Cardiac fibroblast (primary cell): ENCODE measurements at regions not wholly inside any gene's neighbourhood (a gene's known extent, or its start where the extent isn't known, plus 50 kb on each side); places are given as distances from the start of the nearest gene placed in this dataset.

ENCODE experiments used
- DNase-seq, 2 donors: peaks; one replicate each; pipeline versions ENCODE4 v3.0.0 to v3.0.0-alpha.2; 2010; ENCODE audit warnings: low read depth in 2 of 2
- H3K4me3 ChIP-seq, 2 donors: replicated peaks in 1 of 2; 1 replicate in 1 of 2; 2 replicates in 1 of 2; pipeline ENCODE4 v1.5.1; 2011; ENCODE audit warnings: low read depth in 2 of 2, low read length in 2 of 2, mild to moderate bottlenecking in 2 of 2, moderate library complexity in 1 of 2
- CTCF ChIP-seq: IDR thresholded peaks from one replicate; pipeline ENCODE4 v1.5.1; 2011; ENCODE audit warnings: low read depth, mild to moderate bottlenecking, low read length, inconsistent platforms

GRCh38 chr1:84743896-84744295 lies 53.6 kb upstream of the SSX2IP start:
- no peak overlapping the region for H3K4me3 ChIP-seq
- no peak for DNase-seq
- TF ChIP-seq CTCF = no peak

- no peak overlapping the region for H3K4me3 ChIP-seq
- no peak for TF ChIP-seq CTCF
- DNase-seq = peak in 1 of 2 donors; percentile 21
Observed at GRCh38 chr1:84742653-84743052, 52.4 kb upstream of the SSX2IP start.

- no peak for TF ChIP-seq CTCF
- no peak for DNase-seq
- no peak overlapping the region for H3K4me3 ChIP-seq
Observed at GRCh38 chr1:84740050-84740714, 49.9 kb upstream of the SSX2IP start.
